ENCODE measurements at regions not wholly inside any gene's neighbourhood (a gene's known extent, or its start where the extent isn't known, plus 50 kb on each side); places are given as distances from the start of the nearest gene placed in this dataset.

DNA sequence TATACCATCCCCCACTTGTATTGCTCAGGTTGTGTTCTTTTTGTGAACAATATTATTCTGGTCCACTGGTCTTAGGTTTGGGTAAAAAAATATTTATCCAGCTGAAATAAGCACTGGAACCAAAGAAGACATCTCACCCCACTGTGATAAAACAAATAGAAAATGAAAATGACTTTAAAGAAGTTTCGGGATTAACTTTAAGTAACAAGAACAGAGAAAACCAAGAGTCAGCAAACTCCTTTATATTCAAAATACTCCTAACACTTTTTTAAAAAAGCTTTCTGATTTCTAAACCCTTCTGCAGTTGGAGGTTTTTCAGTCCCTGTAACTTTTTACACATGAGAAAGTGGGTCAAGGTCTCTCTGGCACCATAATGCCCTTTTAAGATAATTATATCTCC lies 273.9 kb upstream of the CDH10 start:
- Histone ChIP-seq H3K4me2 (ENCODE audit: low read depth, low read length, poor library complexity, severe bottlenecking) (peak overlapping the region; percentile 42), H3K9me3 (ENCODE audit: insufficient read depth, low read length) (no peaks in the 10 kb centered on the region; the same call in 1 of the 2 replicates), H3K27ac (ENCODE audit: low read depth, low read length) (no peak overlapping the region), H3K27me3 (ENCODE audit: low read length) (no peaks in the 10 kb centered on the region), H2AFZ (ENCODE audit: low read depth, low read length, severe bottlenecking) (peak overlapping the region; percentile 94), H4K20me1 (ENCODE audit: low read depth, low read length) (no peaks in the 10 kb centered on the region), H3K4me3 (ENCODE audit: insufficient read depth, low read length, poor library complexity, severe bottlenecking) (no peak overlapping the region), H3K9me2 (replicated peaks; ENCODE audit: insufficient read depth, low read length) (no peaks in the 10 kb centered on the region), H3K9ac (ENCODE audit: low read length) (no peak overlapping the region), H3K79me2 (ENCODE audit: insufficient read depth, low read length) (no peaks in the 10 kb centered on the region), H3F3A (ENCODE audit: insufficient read depth) (no peaks in the 10 kb centered on the region), H3K36me3 (ENCODE audit: low read length) (no peaks in the 10 kb centered on the region)
- TF ChIP-seq EZH2phosphoT487 (conservative IDR thresholded peaks at IDR 0.05; ENCODE audit: low read length): no peak

DNA sequence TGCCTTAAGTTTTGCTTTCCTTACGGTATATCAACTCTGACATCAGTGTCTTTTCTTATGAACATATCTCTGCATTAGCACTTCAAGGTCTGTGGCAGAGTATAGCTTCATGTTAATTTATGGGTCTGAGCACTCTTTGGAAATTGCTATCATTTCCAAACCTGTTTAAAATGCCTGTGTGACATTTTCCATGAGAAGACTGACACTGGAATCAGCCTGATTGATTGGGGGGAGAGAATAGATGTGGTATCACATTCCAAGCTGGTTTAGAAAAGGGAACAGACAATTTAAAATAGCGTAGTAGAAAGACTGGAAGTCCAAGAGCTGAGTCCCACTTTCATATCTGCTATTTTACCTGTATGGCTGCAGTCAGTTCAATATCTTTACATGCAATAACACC lies 272.1 kb upstream of the CDH10 start:
- Histone ChIP-seq H2AFZ (ENCODE audit: low read depth, low read length, severe bottlenecking) (no peak overlapping the region), H3K36me3 (ENCODE audit: low read length) (peaks cover 3% of the 10 kb centered on the region; the same call in 1 of the 2 replicates), H3K9me3 (ENCODE audit: insufficient read depth, low read length) (no peaks in the 10 kb centered on the region; the same call in 1 of the 2 replicates), H3K9ac (ENCODE audit: low read length) (no peak overlapping the region), H3K4me3 (ENCODE audit: insufficient read depth, low read length, poor library complexity, severe bottlenecking) (no peak overlapping the region), H3K4me2 (ENCODE audit: low read depth, low read length, poor library complexity, severe bottlenecking) (no peak overlapping the region), H3K27me3 (ENCODE audit: low read length) (no peaks in the 10 kb centered on the region), H3K79me2 (ENCODE audit: insufficient read depth, low read length) (no peaks in the 10 kb centered on the region), H3F3A (ENCODE audit: insufficient read depth) (no peaks in the 10 kb centered on the region), H3K9me2 (replicated peaks; ENCODE audit: insufficient read depth, low read length) (no peaks in the 10 kb centered on the region), H3K27ac (ENCODE audit: low read depth, low read length) (no peak overlapping the region), H4K20me1 (ENCODE audit: low read depth, low read length) (no peaks in the 10 kb centered on the region)
- TF ChIP-seq CTCF (IDR thresholded peaks at IDR 0.05; ENCODE audit: insufficient read depth, low read length, poor library complexity, severe bottlenecking) (no peak), EZH2phosphoT487 (conservative IDR thresholded peaks at IDR 0.05; ENCODE audit: low read length) (no peak)

GRCh38 chr5:24909210-24909609 lies 264.4 kb upstream of the CDH10 start:
- H3K36me3 ChIP-seq (ENCODE audit: low read length): peaks cover 3% of the 10 kb centered on the region; the same call in 1 of the 2 replicates
- TF ChIP-seq EZH2phosphoT487 (conservative IDR thresholded peaks at IDR 0.05; ENCODE audit: low read length): no peak
- TF ChIP-seq CTCF (IDR thresholded peaks at IDR 0.05; ENCODE audit: insufficient read depth, low read length, poor library complexity, severe bottlenecking): no peak
- H3F3A ChIP-seq (ENCODE audit: insufficient read depth): no peaks in the 10 kb centered on the region

GRCh38 chr5:24906689-24907088 lies 261.9 kb upstream of the CDH10 start:
- TF ChIP-seq CTCF (IDR thresholded peaks at IDR 0.05; ENCODE audit: insufficient read depth, low read length, poor library complexity, severe bottlenecking) (no peak), EZH2phosphoT487 (conservative IDR thresholded peaks at IDR 0.05; ENCODE audit: low read length) (no peak)
- no peaks in the 10 kb centered on the region for H3K79me2 ChIP-seq (ENCODE audit: insufficient read depth, low read length)
- no peaks in the 10 kb centered on the region for H3K36me3 ChIP-seq (ENCODE audit: low read length)
- no peaks in the 10 kb centered on the region for H4K20me1 ChIP-seq (ENCODE audit: low read depth, low read length)
- no peak overlapping the region for H3K4me2 ChIP-seq (ENCODE audit: low read depth, low read length, poor library complexity, severe bottlenecking)
- H3K27ac ChIP-seq (ENCODE audit: low read depth, low read length): no peak overlapping the region
- no peaks in the 10 kb centered on the region for H3F3A ChIP-seq (ENCODE audit: insufficient read depth)
- no peaks in the 10 kb centered on the region for H3K27me3 ChIP-seq (ENCODE audit: low read length)
- H2AFZ ChIP-seq (ENCODE audit: low read depth, low read length, severe bottlenecking): peak overlapping the region; percentile 7
- no peak overlapping the region for H3K9ac ChIP-seq (ENCODE audit: low read length)
- H3K4me3 ChIP-seq (ENCODE audit: insufficient read depth, low read length, poor library complexity, severe bottlenecking): no peak overlapping the region
- H3K9me3 ChIP-seq (ENCODE audit: insufficient read depth, low read length): no peaks in the 10 kb centered on the region
- H3K9me2 ChIP-seq (replicated peaks; ENCODE audit: insufficient read depth, low read length): no peaks in the 10 kb centered on the region

More at GRCh38 chr5:24909210-24909609, 264.4 kb upstream of the CDH10 start:
- H2AFZ ChIP-seq (ENCODE audit: low read depth, low read length, severe bottlenecking): no peak overlapping the region
- H3K9me3 ChIP-seq (ENCODE audit: insufficient read depth, low read length): no peaks in the 10 kb centered on the region
- no peak overlapping the region for H3K4me3 ChIP-seq (ENCODE audit: insufficient read depth, low read length, poor library complexity, severe bottlenecking)
- no peaks in the 10 kb centered on the region for H3K79me2 ChIP-seq (ENCODE audit: insufficient read depth, low read length)
- H3K27me3 ChIP-seq (ENCODE audit: low read length): no peaks in the 10 kb centered on the region
- H3K9ac ChIP-seq (ENCODE audit: low read length): no peak overlapping the region
- no peak overlapping the region for H3K27ac ChIP-seq (ENCODE audit: low read depth, low read length)
- no peaks in the 10 kb centered on the region for H4K20me1 ChIP-seq (ENCODE audit: low read depth, low read length)
- H3K9me2 ChIP-seq (replicated peaks; ENCODE audit: insufficient read depth, low read length): no peaks in the 10 kb centered on the region
- H3K4me2 ChIP-seq (ENCODE audit: low read depth, low read length, poor library complexity, severe bottlenecking): no peak overlapping the region

Measured in SU-DHL-6 (cell line).